H1 (cell line): ENCODE measurements at regions not wholly inside any gene's neighbourhood (a gene's known extent, or its start where the extent isn't known, plus 50 kb on each side); places are given as distances from the start of the nearest gene placed in this dataset.

Experiments
- CTCF ChIA-PET: fragments of 300-600 bp; sonication (Branson Sonifier 250); formaldehyde crosslinking; loops from one replicate; lab custom pipeline; 2021; ENCODE audit not compliant: partially characterized antibody; lab: Charles Lee
- POLR2A ChIA-PET: fragments of 300-600 bp; sonication (Branson Sonifier 250); formaldehyde crosslinking; loops from one replicate; lab custom pipeline; 2021; ENCODE audit warnings: inconsistent platforms; ENCODE audit not compliant: partially characterized antibody; lab: Charles Lee
- DNase-seq, 2 experiments: peaks; one replicate each; pipeline versions ENCODE4 v3.0.0 to v3.0.0-alpha.2; 2010 to 2022; ENCODE audit warnings: low spot score in 2 of 2, low read depth in 1 of 2, mixed read lengths in 1 of 2
- FAIRE-seq: peaks from 2 replicates; lab custom pipeline; 2011; peaks lifted over from hg19 to GRCh38; lab: Jason Lieb, UNC
- H2AFZ ChIP-seq: 2 replicates; pipeline ENCODE4 v1.8.1; 2012; ENCODE audit warnings: low read length, inconsistent platforms
- H2AK5ac ChIP-seq: 2 replicates; pipeline ENCODE4 v1.6.1; 2013; ENCODE audit warnings: low read depth, low read length
- H2BK120ac ChIP-seq: replicated peaks from 2 replicates; pipeline ENCODE3; 2013; ENCODE audit warnings: low read depth, low read length, inconsistent platforms
- H2BK12ac ChIP-seq: 2 replicates; pipeline ENCODE4 v1.6.1; 2013; ENCODE audit warnings: low read depth, low read length
- H2BK15ac ChIP-seq: 2 replicates; pipeline ENCODE4 v1.6.1; 2013; ENCODE audit warnings: low read length
- H2BK20ac ChIP-seq: 2 replicates; pipeline ENCODE4 v1.6.1; 2013; ENCODE audit warnings: low read length
- H2BK5ac ChIP-seq: 2 replicates; pipeline ENCODE4 v1.6.1; 2013; ENCODE audit warnings: low read depth, low read length
- H3K14ac ChIP-seq: 2 replicates; pipeline ENCODE4 v1.6.1; 2013; ENCODE audit warnings: inconsistent platforms; ENCODE audit not compliant: insufficient read length
- H3K18ac ChIP-seq: 2 replicates; pipeline ENCODE4 v1.6.1; 2013; ENCODE audit warnings: low read length; ENCODE audit errors: extremely low read depth
- H3K23ac ChIP-seq: 2 replicates; pipeline ENCODE4 v1.6.1; 2013; ENCODE audit warnings: inconsistent platforms; ENCODE audit not compliant: insufficient read length
- H3K23me2 ChIP-seq: 2 replicates; pipeline ENCODE4 v1.6.1; 2013; ENCODE audit warnings: low read depth, low read length
- H3K27ac ChIP-seq: 2 replicates; pipeline ENCODE4 v1.6.1; 2011; ENCODE audit warnings: low read depth, low read length, inconsistent platforms
- H3K27me3 ChIP-seq, 4 experiments: replicated peaks in 1 of 4; 1 replicate in 1 of 4; 2 replicates in 3 of 4; pipeline versions ENCODE4 v1.6.1 to v1.8.1; 2011 to 2013; ENCODE audit warnings: low read length in 3 of 4, mild to moderate bottlenecking in 3 of 4, inconsistent platforms in 2 of 4, mixed read lengths in 2 of 4, moderate library complexity in 1 of 4; ENCODE audit not compliant: control insufficient read depth in 3 of 4, insufficient read depth in 3 of 4; ENCODE audit errors: extremely low read depth in 1 of 4
- H3K36me3 ChIP-seq, 4 experiments: 2 replicates each; pipeline versions ENCODE4 v1.6.1 to v1.8.1; 2011 to 2013; ENCODE audit warnings: mild to moderate bottlenecking in 4 of 4, low read length in 3 of 4, moderate library complexity in 2 of 4, control low read depth in 1 of 4, inconsistent platforms in 1 of 4; ENCODE audit not compliant: insufficient read depth in 4 of 4, control insufficient read depth in 2 of 4
- H3K4ac ChIP-seq: replicated peaks from 2 replicates; pipeline ENCODE3; 2013; ENCODE audit warnings: low read length, low read depth, mixed read lengths, inconsistent platforms; ENCODE audit not compliant: insufficient read length
- H3K4me1 ChIP-seq, 4 experiments: replicated peaks in 1 of 4; 1 replicate in 1 of 4; 2 replicates in 3 of 4; pipeline versions ENCODE4 v1.6.1 to v1.8.1; 2011 to 2013; ENCODE audit warnings: low read length in 3 of 4, inconsistent platforms in 2 of 4, mixed read lengths in 1 of 4; ENCODE audit not compliant: insufficient read depth in 4 of 4, control insufficient read depth in 3 of 4
- H3K4me2 ChIP-seq, 2 experiments: 2 replicates each; pipeline versions ENCODE4 v1.6.1 to v1.8.1; 2011 to 2013; ENCODE audit warnings: low read depth in 2 of 2, low read length in 2 of 2, control low read depth in 1 of 2, inconsistent platforms in 1 of 2, mild to moderate bottlenecking in 1 of 2; ENCODE audit not compliant: insufficient read depth in 1 of 2
- H3K4me3 ChIP-seq, 4 experiments: fragments of 200-600, 300-600 bp in 1 of 4; sonication (generic), shearing (Covaris generic), sonication (Bioruptor Twin) in 1 of 4; 2 replicates each; pipeline versions ENCODE4 v1.5.1 to v1.8.1; 2011 to 2016; ENCODE audit warnings: low read length in 4 of 4, low read depth in 3 of 4, control low read depth in 2 of 4, inconsistent platforms in 2 of 4, mild to moderate bottlenecking in 2 of 4, mixed read lengths in 1 of 4, moderate library complexity in 1 of 4; ENCODE audit not compliant: insufficient read depth in 2 of 4; ENCODE audit errors: extremely low read depth in 1 of 4
- H3K56ac ChIP-seq: replicated peaks from 2 replicates; pipeline ENCODE3; 2013; ENCODE audit warnings: low read depth, mild to moderate bottlenecking, mixed read lengths, low read length, inconsistent platforms; ENCODE audit not compliant: insufficient read length
- H3K79me1 ChIP-seq: 2 replicates; pipeline ENCODE4 v1.6.1; 2013; ENCODE audit warnings: low read depth, low read length, control low read depth
- H3K79me2 ChIP-seq, 2 experiments: 2 replicates each; pipeline versions ENCODE4 v1.6.1 to v1.8.1; 2012 to 2013; ENCODE audit warnings: low read length in 2 of 2, mild to moderate bottlenecking in 2 of 2, inconsistent platforms in 1 of 2; ENCODE audit not compliant: insufficient read depth in 2 of 2, control insufficient read depth in 1 of 2
- H3K9ac ChIP-seq, 4 experiments: replicated peaks in 1 of 4; 1 replicate in 1 of 4; 2 replicates in 3 of 4; pipeline versions ENCODE4 v1.6.1 to v1.8.1; 2011 to 2013; ENCODE audit warnings: low read depth in 3 of 4, low read length in 3 of 4, control low read depth in 2 of 4, mild to moderate bottlenecking in 2 of 4, moderate library complexity in 2 of 4, inconsistent platforms in 1 of 4; ENCODE audit errors: extremely low read depth in 1 of 4
- H3K9me3 ChIP-seq, 2 experiments: 2 replicates each; pipeline versions ENCODE4 v1.6.1 to v1.8.1; 2012 to 2013; ENCODE audit warnings: mild to moderate bottlenecking in 2 of 2, moderate library complexity in 2 of 2, control low read depth in 1 of 2, inconsistent platforms in 1 of 2, low read depth in 1 of 2, low read length in 1 of 2, mixed read lengths in 1 of 2; ENCODE audit not compliant: insufficient read depth in 2 of 2
- H4K20me1 ChIP-seq, 2 experiments: replicated peaks in 1 of 2; 2 replicates each; pipeline versions ENCODE3 to v1.8.1; 2011 to 2013; ENCODE audit warnings: inconsistent platforms in 2 of 2, low read length in 2 of 2, mild to moderate bottlenecking in 1 of 2; ENCODE audit not compliant: insufficient read depth in 2 of 2, control insufficient read depth in 1 of 2
- H4K5ac ChIP-seq: 2 replicates; pipeline ENCODE4 v1.6.1; 2013; ENCODE audit warnings: low read length, low read depth, mixed read lengths, inconsistent platforms; ENCODE audit not compliant: insufficient read length
- H4K8ac ChIP-seq: 2 replicates; pipeline ENCODE4 v1.8.0; 2013; ENCODE audit warnings: mild to moderate bottlenecking, moderate library complexity, low read length, inconsistent platforms; ENCODE audit not compliant: insufficient read depth; ENCODE audit errors: extremely low read depth
- H4K91ac ChIP-seq: replicated peaks from 2 replicates; pipeline ENCODE3; 2013; ENCODE audit warnings: low read length, mixed read lengths, inconsistent platforms; ENCODE audit not compliant: insufficient read length
- JUND ChIP-seq: IDR thresholded peaks from 2 replicates; pipeline ENCODE4 v1.6.1; 2011; ENCODE audit warnings: mild to moderate bottlenecking, improper control_type of control experiment, low read length
- WGBS, 2 experiments: shearing (Covaris generic) in 1 of 2; methylation state at CpG; one replicate each; pipeline versions ENCODE4 v1.1.6 to v1.1.7; 2013 to 2015; ENCODE audit warnings: low lambda C conversion rate in 2 of 2, mixed read lengths in 2 of 2, inconsistent platforms in 1 of 2, low coverage in 1 of 2, missing lambda C conversion rate in 1 of 2; ENCODE audit not compliant: insufficient replicate concordance in 2 of 2, insufficient coverage in 1 of 2, insufficient read length in 1 of 2; ENCODE audit errors: extremely low coverage in 1 of 2, missing lambda C conversion rate in 1 of 2; 5-methylcytosine and 5-hydroxymethylcytosine counted together

DNA sequence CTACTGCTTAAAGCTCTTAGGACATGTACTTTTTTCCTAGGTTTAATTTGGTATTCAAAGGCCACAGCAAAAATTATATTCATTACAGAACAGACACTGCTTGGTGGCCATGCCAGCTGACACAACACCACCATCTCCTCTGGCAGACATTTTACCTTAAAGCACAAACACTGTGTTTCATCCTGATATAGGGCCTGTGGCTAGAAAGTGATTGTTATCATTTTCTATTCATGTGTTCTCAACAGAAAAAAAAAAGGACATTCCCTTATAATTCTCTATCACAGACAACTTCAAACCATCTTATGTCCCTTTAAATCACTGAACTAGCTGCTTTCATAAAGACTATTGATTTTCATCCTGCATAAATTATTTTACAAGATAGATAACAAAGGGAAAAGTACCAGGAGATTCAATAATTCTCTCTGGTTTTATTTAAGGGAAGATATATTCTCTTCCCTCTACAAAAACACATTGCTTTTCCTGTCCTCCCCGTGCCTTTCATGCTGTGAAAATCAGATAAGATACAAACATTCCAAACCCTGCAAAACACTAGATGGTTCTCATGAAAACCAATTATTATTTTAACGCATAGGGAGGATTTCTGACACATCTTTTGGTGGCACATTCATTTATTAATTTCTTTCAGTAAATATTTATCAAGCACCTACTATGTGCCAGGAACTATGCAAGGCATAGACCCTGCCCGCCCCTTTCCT, 139.3 kb upstream of the TMCC3 start:
- H4K5ac ChIP-seq, result no peak overlapping the region
- H3K4me2 ChIP-seq, result no peak overlapping the region
- no peaks in the 10 kb centered on the region for H3K23me2 ChIP-seq
- H3K36me3 ChIP-seq, result no peaks in the 10 kb centered on the region
- DNase-seq, result no peak
- H3K27me3 ChIP-seq, result no peaks in the 10 kb centered on the region
- no peaks in the 10 kb centered on the region for H3K79me2 ChIP-seq
- no peaks in the 10 kb centered on the region for H4K20me1 ChIP-seq
- H3K4me3 ChIP-seq, result no peak overlapping the region
- H4K91ac ChIP-seq, result no peak overlapping the region
- no peaks in the 10 kb centered on the region for H3K9me3 ChIP-seq
- H3K56ac ChIP-seq, result no peak overlapping the region
- no peak overlapping the region for H2AK5ac ChIP-seq
- H2BK5ac ChIP-seq, result no peak overlapping the region
- H3K4me1 ChIP-seq, result peaks cover 0 to 3% (median 0%) of the 10 kb centered on the region in 4 experiments; a peak in 1 of 7 replicates
- H2BK12ac ChIP-seq, result no peak overlapping the region
- H3K79me1 ChIP-seq, result no peaks in the 10 kb centered on the region
- ChIA-PET CTCF (interaction anchor here (0.6 to 1.8 kb wide), 6 partner anchors 10 to 1157 kb away, joined by 3 to 5 read pairs (median 3); no protein-coding TSS in a partner anchor), POLR2A (no interaction called here)
- H3K23ac ChIP-seq, result no peak overlapping the region
- 97% methylated on average over 3 of the region's 3 CpGs; no CpG with 5 or more reads in 1 of the 2 experiments for WGBS, 2 experiments
- H3K18ac ChIP-seq, result no peak overlapping the region
- no peak overlapping the region for H2BK120ac ChIP-seq
- no peak overlapping the region for H4K8ac ChIP-seq
- no peak overlapping the region for H3K4ac ChIP-seq
- H3K27ac ChIP-seq, result no peak overlapping the region
- no peak overlapping the region for H2AFZ ChIP-seq
- no peak for FAIRE-seq
- H2BK15ac ChIP-seq, result no peak overlapping the region
- H2BK20ac ChIP-seq, result no peak overlapping the region
- no peak overlapping the region for H3K9ac ChIP-seq
- H3K14ac ChIP-seq, result no peak overlapping the region
- TF ChIP-seq JUND, result no peak
